T-helper 1 cell (primary cell): ENCODE measurements at regions not wholly inside any gene's neighbourhood (a gene's known extent, or its start where the extent isn't known, plus 50 kb on each side); places are given as distances from the start of the nearest gene placed in this dataset.
"Not testable (repeated sequence)": the region's sequence is repeated elsewhere in the genome, so short reads cannot be mapped to it uniquely, and the experiment has no call there.

ENCODE experiments used
- DNase-seq, 5 donors: peaks; one replicate each; pipeline ENCODE4 v3.0.0-alpha.2; 2012 to 2020

- no peak for DNase-seq
These were observed 1122.4 kb upstream of the USP15 start for GRCh38 chr12:61137677-61138414.

DNA sequence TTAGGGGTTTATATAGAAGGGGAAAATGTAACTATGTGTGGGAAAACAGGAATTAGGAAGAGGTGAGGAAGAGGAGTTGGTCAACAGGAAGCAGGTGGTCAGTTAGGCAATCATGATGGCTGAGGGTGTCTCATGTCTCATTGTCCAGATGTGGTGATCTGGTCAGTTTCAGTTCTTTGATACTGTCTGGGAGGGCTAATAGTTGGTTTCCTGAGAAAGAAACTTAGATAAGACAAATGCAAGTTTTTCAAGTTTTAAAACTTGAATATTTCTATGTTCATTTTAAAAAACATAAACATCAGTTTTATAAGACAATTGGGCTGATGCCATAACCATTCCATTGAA lies 1121.8 kb upstream of the USP15 start:
- no peak for DNase-seq

- no peak for DNase-seq
These were observed 1098.2 kb upstream of the USP15 start for GRCh38 chr12:61161961-61162360.

- no peak for DNase-seq
These were observed 1071.2 kb upstream of the USP15 start for GRCh38 chr12:61188801-61189595.

- no peak for DNase-seq
These were observed 1046.6 kb upstream of the USP15 start for GRCh38 chr12:61213646-61214045.

DNA sequence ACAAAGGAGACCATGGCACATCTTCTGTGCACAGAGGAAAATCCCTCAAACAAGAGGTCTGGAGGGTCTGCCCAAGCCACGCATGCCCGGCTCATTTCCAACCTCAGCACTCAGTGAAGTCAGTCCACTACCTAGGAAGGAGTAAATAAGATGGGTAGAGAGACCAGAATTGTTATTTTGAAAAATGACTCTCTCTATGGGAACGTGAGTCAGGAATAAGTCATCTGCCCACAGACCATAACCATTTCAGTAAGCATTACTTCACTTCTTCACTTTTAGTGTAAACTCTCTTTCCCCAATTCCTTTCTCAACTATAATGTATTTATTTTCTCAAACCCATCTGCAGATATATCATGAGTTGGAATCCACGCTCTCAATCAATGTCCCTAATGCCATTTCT lies 1039.9 kb upstream of the USP15 start:
- DNase-seq = no peak

DNA sequence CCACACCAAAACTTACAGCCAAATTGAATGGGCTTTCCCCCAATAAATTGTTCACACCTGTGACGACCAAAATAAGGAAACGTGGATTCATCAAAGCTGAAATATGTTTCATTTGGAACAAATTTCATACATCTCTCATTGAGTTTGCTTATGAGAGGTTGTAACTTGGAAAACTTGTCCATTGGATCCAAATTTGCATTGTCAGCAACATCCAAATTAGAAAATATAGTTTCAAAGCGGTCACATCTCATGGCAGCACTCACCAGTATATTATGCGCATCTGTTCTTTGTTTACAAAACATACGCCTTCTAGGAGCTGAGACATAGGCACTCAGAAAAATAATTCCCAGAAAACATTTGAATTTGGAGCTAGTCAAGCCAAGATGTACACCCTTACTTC lies 1028.2 kb upstream of the USP15 start:
- no peak for DNase-seq

DNA sequence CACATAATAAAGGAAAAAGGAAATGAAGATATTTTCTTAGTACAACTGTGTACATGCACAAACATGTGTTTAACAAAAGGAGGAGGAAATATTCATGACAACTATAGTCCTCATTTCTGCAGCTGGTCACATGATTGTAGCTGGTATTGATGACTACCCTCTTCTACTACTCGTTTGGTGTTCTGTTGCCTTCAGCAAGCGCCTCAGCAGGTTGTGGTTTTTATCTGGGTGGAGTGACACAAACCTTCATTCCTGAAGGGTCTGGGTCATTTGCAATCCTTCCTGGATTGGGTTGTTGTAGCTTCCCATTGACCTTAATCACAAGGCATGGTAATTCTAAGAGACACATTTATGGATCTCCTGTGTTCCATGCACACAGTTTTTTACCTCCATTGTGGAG lies 1009.9 kb upstream of the USP15 start:
- no peak for DNase-seq

DNA sequence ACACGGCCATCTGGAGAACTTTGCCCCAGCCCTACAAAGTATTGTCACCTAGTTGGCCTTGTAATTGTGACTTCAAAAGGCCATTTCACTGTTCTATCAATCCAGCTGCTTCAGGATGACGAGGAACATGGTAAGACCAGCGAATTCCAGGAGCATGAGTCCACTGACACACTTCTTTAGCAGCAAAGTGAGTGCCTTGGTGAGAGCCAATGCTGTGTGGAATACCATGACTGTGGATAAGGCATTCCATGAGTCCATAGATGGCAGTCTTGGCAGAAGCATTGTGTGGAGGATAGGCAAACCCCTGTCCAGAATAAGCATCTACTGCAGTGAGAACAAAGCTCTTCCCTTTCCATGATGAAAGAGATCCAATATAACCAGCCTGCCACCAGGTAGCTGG lies 1009.1 kb upstream of the USP15 start:
- DNase-seq = no peak

GRCh38 chr12:61254225-61254624 lies 1006.0 kb upstream of the USP15 start:
- no peak for DNase-seq

DNA sequence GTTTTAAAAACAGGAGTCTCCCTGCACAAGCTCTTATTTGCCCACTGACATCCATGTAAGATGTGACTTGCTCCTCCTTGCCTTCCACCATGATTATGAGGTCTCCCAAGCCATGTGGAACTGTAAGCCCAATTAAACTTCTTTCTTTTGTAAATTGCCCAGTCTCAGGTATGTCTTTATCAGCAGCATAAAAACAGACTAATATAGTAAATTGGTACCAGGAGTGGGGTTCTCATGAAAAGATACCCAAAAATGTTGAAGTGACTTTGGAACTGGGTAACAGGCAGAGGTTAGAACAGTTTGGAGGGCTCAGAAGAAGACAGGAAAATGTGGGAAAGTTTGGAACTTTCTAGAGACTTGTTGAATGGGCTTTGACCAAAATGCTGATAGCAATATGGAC lies 995.9 kb upstream of the USP15 start:
- DNase-seq = not testable (repeated sequence)

DNA sequence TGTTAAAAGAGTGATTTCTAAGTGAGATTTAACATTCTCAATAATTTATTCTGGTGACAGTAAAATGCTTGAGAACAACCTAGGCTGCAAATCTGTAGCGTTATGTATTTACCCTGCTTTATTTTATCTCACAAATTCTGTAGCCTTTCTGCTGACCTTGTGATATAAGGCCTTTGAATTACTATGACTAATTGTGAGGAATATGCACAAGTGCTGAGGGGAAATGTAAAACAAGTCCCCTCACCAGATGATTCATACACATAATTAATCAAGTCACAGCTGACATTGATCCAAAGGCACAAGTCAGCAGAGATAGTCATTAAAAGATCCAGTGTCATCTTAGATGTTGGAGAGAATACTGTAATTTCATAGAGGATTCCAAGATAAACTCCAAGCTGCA lies 992.7 kb upstream of the USP15 start:
- DNase-seq = no peak

GRCh38 chr12:61272441-61272840 lies 987.8 kb upstream of the USP15 start:
- DNase-seq = no peak

DNA sequence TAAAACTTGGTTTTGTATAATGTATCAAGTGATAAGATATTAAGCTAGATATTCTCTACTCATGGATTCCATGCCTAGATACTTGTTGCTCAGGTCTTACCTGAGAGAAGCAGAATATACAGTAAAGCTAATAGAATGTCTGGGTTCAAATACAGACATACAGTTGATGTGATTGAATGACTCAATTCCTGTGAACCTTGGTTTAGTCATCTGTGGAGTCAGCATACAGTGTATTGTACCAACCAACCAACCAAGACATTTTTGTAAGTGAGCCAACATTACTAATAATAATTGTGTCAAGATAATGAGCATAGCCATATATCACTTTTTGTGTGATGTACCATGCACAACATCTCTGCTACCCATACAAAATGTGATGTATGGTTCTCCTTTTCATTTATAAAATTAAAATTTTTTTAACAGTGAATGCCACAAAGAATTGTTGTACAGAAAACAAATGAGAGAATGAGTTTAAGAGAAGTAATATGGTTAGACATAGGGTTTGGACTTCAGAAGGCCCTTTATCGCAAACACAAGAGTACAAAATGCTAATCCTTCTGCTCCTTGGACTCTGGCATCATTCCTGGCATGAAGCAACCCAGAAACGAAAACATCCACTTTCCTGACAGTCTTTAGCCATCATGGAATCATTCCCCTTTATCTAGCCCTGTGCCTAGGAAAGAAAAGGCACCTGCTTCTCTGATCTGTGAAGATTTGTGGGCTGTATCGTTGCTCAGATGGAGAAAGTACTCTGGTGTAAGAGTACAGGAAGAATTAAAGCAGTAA lies 977.2 kb upstream of the USP15 start:
- DNase-seq = no peak

GRCh38 chr12:61290473-61290872 lies 969.7 kb upstream of the USP15 start:
- DNase-seq = no peak

DNA sequence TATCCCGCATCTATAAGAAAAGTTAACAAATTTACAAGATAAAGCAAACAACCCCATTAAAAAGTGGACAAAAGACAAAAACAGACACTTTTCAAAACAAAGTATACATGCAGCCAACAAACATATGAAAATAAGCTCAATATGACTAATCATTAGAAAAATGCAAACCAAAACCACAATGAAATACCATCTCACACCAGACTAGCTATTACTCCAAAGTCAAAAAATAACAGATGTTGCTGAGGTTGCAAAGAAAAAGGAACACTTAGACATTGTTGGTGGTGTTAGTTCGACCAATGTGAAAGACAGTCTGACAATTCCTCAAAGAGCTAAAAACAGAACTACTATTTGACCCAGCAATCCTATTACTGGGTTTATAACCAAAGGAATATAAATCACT lies 968.6 kb upstream of the USP15 start:
- no peak for DNase-seq

DNA sequence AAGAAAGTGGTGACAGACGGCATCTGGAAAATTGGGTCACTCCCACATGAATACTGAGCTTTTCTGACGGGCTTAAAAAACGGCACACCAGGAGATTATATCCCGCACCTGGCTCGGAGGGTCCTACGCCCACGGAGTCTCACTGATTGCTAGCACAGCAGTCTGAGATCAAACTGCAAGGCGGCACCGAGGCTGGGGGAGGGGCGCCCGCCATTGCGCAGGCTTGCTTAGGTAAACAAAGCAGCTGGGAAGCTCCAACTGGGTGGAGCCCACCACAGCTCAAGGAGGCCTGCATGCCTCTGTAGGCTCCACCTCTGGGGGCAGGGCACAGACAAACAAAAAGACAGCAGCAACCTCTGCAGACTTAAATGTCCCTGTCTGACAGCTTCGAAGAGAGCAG lies 966.2 kb upstream of the USP15 start:
- not testable (repeated sequence) for DNase-seq

GRCh38 chr12:61301817-61302216 lies 958.4 kb upstream of the USP15 start:
- no peak for DNase-seq

GRCh38 chr12:61302282-61302681 lies 957.9 kb upstream of the USP15 start:
- no peak for DNase-seq

- no peak for DNase-seq
These were observed 952.0 kb upstream of the USP15 start for GRCh38 chr12:61308220-61308619.

DNA sequence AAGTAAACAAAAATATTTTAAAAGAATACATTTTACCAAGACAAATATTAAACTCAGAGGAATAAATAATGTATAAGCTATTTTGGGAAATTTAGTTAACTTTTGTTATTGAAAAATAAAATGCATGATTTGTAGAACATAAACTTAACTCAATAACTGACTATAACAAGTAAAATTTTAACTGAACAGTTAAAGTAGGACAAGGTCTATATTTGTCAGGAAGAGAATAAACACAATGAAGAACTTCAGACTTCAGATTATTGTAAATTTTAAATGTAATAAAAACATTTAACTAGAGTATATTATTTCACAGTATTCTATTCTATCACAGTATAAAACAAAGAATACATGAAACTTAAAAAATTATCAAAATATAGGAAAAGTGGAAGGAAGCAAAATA lies 948.8 kb upstream of the USP15 start:
- no peak for DNase-seq

DNA sequence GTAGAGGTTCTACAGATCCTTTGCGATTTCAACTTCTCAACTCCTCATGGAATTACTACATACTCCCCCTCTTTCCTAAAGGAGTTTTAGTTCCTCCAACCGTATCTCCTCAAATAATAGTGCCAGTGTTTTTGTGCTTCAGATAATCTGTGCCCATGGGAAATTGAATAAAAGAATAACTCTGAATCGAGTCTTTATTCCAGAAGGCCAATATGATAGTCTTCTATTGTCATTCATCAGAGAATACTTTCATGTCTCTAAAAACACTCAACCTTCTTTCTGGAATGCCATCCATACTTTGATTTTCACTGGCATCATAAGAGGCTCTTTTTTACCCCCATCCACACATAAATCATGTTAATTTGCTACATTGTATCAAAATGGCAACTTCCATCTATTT lies 911.3 kb upstream of the USP15 start:
- no peak for DNase-seq

DNA sequence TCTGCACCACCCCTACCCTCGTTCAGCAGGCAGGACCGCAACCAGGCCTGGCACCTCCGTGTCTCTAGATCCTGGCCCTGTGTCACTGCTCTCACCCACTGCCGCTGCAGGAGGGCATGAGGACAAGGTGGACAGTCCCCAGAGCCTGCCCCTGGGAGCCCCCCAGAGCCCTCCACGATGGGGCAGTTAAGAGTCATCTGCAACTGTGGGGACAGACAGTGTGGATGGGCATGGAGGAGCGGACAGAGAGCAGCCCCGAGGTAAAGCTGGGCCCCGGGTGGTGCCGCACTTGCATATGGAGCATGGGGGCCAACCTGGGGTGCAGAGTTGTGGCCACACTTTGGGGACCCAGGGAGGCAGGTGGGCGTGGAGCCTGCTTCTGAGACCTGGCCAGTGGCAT lies 905.1 kb upstream of the USP15 start:
- DNase-seq = no peak

DNA sequence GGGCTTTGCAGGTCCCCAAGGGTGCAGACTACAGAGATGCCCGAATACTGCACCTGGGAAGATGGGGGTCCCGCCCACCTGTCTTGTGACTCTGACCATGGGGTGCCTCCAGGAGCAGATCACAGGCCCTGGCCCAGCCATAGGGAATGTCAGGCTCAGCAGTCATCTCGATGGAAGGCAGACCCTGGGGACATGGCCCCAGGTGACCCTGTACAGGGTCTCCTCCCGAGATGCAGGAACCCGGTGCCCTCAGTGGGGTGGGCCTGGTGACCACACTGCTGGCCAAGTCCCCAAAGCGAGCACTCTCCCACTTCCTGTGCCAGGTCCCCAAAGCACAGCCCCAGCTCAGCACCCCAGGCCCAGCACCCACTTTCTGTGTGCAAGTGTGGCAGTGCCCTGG lies 903.7 kb upstream of the USP15 start:
- DNase-seq = no peak
